ENCODE measurements at regions not wholly inside any gene's neighbourhood (a gene's known extent, or its start where the extent isn't known, plus 50 kb on each side); places are given as distances from the start of the nearest gene placed in this dataset.

GRCh38 chr5:4553978-4554377 lies 586.2 kb upstream of the ADAMTS16 start:
- Histone ChIP-seq H3K79me2 (ENCODE audit: insufficient read depth, low read depth, low read length) (no peaks in the 10 kb centered on the region), H3K4me2 (ENCODE audit: low read length) (no peak overlapping the region), H2AFZ (ENCODE audit: low read length) (no peak overlapping the region), H3K9me3 (ENCODE audit: low read length) (no peaks in the 10 kb centered on the region), H3K4me3 (ENCODE audit: low read depth, low read length, poor library complexity, severe bottlenecking) (no peak overlapping the region), H4K20me1 (ENCODE audit: insufficient read depth, low read length) (no peaks in the 10 kb centered on the region), H3K4me1 (ENCODE audit: insufficient read depth, low read length, poor library complexity, severe bottlenecking) (no peaks in the 10 kb centered on the region), H3K9me2 (ENCODE audit: insufficient read depth, low read length) (no peaks in the 10 kb centered on the region), H3K27ac (ENCODE audit: low read depth, low read length, poor library complexity, severe bottlenecking) (no peak overlapping the region), H3K36me3 (ENCODE audit: insufficient read depth, low read length) (no peaks in the 10 kb centered on the region)
- no peak for DNase-seq (ENCODE audit: low spot score)
- no TSS peak for BruUV-seq (replicated peaks)
- POLR2A ChIA-PET: no interaction called here
- no peak for TF ChIP-seq EZH2phosphoT487 (IDR thresholded peaks at IDR 0.05; ENCODE audit: borderline replicate concordance, low read depth, low read length)
- TF ChIP-seq, protein P1, sequence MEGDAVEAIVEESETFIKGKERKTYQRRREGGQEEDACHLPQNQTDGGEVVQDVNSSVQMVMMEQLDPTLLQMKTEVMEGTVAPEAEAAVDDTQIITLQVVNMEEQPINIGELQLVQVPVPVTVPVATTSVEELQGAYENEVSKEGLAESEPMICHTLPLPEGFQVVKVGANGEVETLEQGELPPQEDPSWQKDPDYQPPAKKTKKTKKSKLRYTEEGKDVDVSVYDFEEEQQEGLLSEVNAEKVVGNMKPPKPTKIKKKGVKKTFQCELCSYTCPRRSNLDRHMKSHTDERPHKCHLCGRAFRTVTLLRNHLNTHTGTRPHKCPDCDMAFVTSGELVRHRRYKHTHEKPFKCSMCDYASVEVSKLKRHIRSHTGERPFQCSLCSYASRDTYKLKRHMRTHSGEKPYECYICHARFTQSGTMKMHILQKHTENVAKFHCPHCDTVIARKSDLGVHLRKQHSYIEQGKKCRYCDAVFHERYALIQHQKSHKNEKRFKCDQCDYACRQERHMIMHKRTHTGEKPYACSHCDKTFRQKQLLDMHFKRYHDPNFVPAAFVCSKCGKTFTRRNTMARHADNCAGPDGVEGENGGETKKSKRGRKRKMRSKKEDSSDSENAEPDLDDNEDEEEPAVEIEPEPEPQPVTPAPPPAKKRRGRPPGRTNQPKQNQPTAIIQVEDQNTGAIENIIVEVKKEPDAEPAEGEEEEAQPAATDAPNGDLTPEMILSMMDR (conservative IDR thresholded peaks at IDR 0.05; ENCODE audit: low read length): no peak
- CTCF ChIA-PET (ENCODE audit: unreplicated experiment): no interaction called here
- intact Hi-C loops (cut with micrococcal nuclease; ENCODE audit: unreplicated experiment): no loop called here

GRCh38 chr5:4555725-4556285 lies 584.3 kb upstream of the ADAMTS16 start:
- no TSS peak for BruUV-seq (replicated peaks)
- TF ChIP-seq, protein P1 (conservative IDR thresholded peaks at IDR 0.05; ENCODE audit: low read length): no peak
- no peak for TF ChIP-seq EZH2phosphoT487 (IDR thresholded peaks at IDR 0.05; ENCODE audit: borderline replicate concordance, low read depth, low read length)
- no peaks in the 10 kb centered on the region for H3K4me1 ChIP-seq (ENCODE audit: insufficient read depth, low read length, poor library complexity, severe bottlenecking)
- no peaks in the 10 kb centered on the region for H4K20me1 ChIP-seq (ENCODE audit: insufficient read depth, low read length)
- H2AFZ ChIP-seq (ENCODE audit: low read length): no peak overlapping the region
- intact Hi-C loops (cut with micrococcal nuclease; ENCODE audit: unreplicated experiment): no loop called here
- no peak overlapping the region for H3K4me3 ChIP-seq (ENCODE audit: low read depth, low read length, poor library complexity, severe bottlenecking)
- H3K4me2 ChIP-seq (ENCODE audit: low read length): no peak overlapping the region
- no peaks in the 10 kb centered on the region for H3K79me2 ChIP-seq (ENCODE audit: insufficient read depth, low read depth, low read length)
- DNase-seq (ENCODE audit: low spot score): no peak
- H3K9me2 ChIP-seq (ENCODE audit: insufficient read depth, low read length): no peaks in the 10 kb centered on the region
- H3K27ac ChIP-seq (ENCODE audit: low read depth, low read length, poor library complexity, severe bottlenecking): no peak overlapping the region
- POLR2A ChIA-PET: no interaction called here
- H3K36me3 ChIP-seq (ENCODE audit: insufficient read depth, low read length): no peaks in the 10 kb centered on the region
- CTCF ChIA-PET (ENCODE audit: unreplicated experiment): no interaction called here
- no peaks in the 10 kb centered on the region for H3K9me3 ChIP-seq (ENCODE audit: low read length)

- H3K27ac ChIP-seq (ENCODE audit: low read depth, low read length, poor library complexity, severe bottlenecking): no peak overlapping the region
- intact Hi-C loops (cut with micrococcal nuclease; ENCODE audit: unreplicated experiment): no loop called here
- DNase-seq (ENCODE audit: low spot score): no peak
- no peak overlapping the region for H2AFZ ChIP-seq (ENCODE audit: low read length)
- no peaks in the 10 kb centered on the region for H3K9me3 ChIP-seq (ENCODE audit: low read length)
- no peaks in the 10 kb centered on the region for H4K20me1 ChIP-seq (ENCODE audit: insufficient read depth, low read length)
- BruUV-seq (replicated peaks): no TSS peak
- no peaks in the 10 kb centered on the region for H3K36me3 ChIP-seq (ENCODE audit: insufficient read depth, low read length)
- TF ChIP-seq, protein P1 (conservative IDR thresholded peaks at IDR 0.05; ENCODE audit: low read length): no peak
- no peak overlapping the region for H3K4me2 ChIP-seq (ENCODE audit: low read length)
- no peaks in the 10 kb centered on the region for H3K9me2 ChIP-seq (ENCODE audit: insufficient read depth, low read length)
- no peak overlapping the region for H3K4me3 ChIP-seq (ENCODE audit: low read depth, low read length, poor library complexity, severe bottlenecking)
- H3K4me1 ChIP-seq (ENCODE audit: insufficient read depth, low read length, poor library complexity, severe bottlenecking): no peaks in the 10 kb centered on the region
- ChIA-PET POLR2A (no interaction called here), CTCF (ENCODE audit: unreplicated experiment) (no interaction called here)
- H3K79me2 ChIP-seq (ENCODE audit: insufficient read depth, low read depth, low read length): no peaks in the 10 kb centered on the region
These were observed 578.7 kb upstream of the ADAMTS16 start for GRCh38 chr5:4561403-4561802.

Data from OCI-LY7 (cell line).